GM19397 (cell line): ENCODE measurements at regions not wholly inside any gene's neighbourhood (a gene's known extent, or its start where the extent isn't known, plus 50 kb on each side); places are given as distances from the start of the nearest gene placed in this dataset.

Experiments
- ATAC-seq: cut with Tn5 transposase; IDR thresholded peaks from one replicate; pipeline ENCODE4 v1.9.1; 2021; ENCODE audit warnings: mild to moderate bottlenecking, moderate library complexity; ENCODE audit not compliant: unreplicated experiment

DNA sequence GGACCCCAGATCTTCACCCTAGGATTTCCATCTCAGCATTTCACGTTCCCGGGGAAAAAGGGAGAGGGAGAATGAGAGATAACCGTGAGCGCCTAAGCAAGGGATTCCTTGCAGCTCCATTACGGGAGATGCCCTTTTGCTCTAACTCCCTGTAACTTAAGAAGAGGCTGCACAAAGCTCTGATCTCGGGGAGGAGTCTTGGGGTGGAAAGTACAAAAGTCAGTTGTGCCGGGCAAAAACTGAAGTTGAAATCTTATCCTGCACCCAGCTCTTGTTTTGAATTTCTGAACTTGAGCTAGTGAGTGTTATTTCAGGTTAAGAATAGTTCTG is 256.4 kb upstream of the SOX21 start:
- no peak for ATAC-seq

DNA sequence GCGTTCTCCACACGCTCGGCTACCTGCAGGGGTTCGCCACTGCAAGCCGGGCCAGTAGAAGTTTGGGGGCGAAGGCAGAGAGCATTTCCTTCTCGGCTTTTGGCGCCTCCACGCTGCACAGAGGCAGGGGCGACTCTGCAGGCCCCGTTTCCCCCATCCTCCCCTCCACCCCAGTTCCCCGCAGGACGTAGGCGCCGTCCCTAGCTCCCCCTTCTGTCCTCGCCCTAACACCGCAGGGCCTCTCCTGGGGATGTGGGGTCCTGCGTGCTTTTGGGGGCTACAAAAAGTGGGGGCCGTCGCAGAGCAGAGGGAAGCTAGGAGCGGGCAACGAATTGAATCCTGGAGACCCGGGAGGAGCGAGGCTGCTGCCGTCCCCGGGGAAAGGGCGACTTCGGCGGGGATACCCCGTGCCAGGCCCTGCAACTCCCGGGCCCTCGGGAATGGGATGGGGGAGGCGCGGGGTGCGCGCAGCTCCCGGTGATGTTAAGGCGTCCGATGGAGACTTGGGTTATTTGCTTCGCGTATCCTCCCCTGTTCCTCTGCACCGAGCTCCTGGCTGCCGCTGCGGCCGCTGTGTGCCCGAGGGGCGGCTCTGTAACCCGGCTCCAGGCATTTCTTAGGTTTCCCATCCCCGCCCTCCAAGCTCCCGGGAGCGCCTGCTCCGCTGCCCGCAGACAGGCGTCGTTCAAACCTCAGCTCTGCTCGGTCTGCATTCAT is 255.9 kb upstream of the SOX21 start:
- ATAC-seq, result peak; percentile 29

DNA sequence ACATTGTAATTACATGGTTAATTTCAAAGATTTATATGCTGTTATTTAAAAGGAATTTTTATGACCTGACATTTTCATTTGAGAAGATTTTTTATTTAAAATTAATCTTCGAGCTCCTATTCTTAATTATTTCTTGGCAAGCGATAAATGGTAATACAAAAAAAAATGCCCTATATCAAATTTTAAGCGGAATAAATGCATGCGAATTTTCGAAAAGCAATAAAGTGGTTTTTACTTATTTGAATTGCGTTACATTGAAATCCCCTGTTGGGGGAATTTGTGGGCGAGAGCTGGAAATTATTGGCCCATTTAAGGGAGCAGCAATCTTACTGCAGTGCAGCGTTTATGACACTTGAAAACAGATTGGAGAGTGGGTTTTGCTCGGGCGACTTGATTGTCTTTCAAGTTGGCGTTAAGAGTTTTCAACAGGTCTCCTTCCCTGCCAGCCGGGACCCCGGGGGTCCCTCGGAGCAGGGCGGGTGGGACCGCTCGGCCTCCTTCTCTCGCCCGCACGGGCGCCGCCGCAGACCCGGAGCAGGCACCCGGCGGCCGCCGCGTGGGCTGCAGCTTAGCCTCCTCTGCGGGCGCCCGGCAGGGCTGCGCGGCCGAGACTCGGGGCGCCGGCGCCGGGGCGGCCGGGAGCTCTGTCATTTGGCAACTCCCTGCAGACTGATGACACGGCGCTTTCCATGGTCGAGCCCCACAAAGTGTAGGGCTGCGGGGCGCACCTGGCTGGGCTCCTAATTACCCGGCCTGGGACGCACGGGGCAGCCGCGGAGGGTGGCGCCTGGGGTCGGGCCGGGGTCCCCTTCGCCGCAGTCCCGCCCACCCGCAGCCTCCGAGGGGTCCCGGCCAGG is 255.1 kb upstream of the SOX21 start:
- ATAC-seq, result peak; percentile 61

DNA sequence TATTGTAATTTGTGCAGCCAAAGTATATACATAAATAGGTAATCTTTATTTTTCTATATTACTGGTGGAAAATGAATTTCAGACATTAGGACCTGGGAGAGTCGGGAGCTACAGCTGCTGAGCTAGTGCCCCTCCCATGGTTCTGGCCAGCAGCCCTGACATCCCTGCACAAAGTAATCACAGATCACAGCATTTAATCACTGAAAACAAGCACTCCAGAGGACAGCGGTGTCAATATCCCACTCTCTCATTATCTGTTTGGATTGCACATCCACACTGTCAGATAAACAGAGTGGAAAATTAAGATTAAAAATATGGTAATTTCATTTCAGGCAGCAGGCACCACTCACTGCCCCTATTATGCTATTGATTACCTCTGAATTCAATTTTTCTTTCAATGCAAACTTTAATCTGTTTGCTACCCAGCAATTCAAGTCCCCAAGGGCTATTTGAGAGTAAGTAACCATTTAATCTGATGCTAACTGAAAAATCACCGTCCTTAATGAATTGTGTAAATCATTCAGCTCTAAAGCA is 254.1 kb upstream of the SOX21 start:
- ATAC-seq, result no peak

DNA sequence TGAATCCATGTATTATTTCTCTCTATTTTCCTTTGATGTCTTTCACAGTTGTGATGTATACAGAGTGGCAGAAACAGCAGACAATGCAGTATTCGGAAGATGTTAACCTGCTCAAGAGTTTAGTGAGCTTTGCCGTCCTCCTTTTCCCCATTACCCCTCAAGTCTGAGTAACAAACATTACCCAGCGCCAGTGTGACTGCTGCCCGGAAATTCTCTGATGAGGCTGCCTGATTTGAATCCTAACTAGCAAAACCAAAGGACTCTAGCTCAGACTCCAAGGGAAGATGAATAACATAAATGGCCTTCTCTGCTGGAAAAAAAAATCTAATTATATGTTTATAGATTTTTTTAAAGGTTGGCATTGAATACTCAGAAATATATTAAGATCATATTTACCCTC is 247.3 kb upstream of the SOX21 start:
- ATAC-seq, result no peak

DNA sequence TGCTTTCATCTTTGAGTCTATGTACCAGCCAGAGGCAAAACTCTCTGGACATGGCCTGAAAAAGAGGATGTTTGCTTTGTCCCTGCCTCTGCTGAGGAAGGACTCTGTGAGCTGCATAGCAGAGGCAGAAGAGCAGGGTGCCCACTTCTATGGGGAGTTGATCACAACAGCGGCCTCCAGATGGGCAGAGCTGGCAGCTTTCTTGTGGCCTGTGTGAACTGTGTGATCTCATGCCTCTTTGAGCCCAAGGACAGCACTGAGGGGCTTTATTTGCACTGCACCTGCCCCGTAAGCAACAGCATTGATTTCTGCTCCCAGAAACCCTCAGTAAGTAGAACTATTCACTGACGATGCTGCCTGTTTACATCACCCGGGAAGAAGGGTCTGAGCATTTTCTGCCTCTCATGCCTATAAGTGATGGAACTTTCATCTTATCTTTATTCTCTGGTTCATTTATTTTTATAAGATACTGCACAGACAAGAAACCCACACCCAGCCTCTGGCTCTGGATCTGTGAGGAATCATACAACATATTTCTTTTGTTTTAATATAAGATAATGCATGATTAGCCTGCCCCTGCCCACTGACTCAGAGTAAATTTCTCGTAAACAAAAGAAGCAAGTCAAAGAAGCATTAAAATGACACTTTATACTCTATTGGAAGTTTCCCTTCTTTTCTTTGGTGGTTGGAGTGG is 244.2 kb upstream of the SOX21 start:
- ATAC-seq, result no peak

DNA sequence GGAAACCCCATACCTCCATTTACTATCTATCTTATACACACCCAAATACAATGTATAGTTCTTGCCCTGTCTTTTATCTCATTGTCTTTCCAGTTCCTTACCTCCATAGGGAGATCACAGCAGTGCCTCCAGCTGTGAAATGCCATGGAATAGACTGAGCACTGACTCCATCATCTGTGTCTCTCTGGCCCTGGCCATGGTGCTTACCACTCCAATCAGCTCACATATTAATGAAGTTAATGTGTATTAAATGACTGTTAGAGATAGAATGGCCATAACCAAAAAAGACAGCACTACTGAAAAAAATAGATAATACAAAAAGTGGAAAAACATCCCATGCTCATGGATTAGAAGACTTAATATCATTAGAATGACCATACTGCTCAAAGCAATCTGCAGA is 240.4 kb upstream of the SOX21 start:
- no peak for ATAC-seq

DNA sequence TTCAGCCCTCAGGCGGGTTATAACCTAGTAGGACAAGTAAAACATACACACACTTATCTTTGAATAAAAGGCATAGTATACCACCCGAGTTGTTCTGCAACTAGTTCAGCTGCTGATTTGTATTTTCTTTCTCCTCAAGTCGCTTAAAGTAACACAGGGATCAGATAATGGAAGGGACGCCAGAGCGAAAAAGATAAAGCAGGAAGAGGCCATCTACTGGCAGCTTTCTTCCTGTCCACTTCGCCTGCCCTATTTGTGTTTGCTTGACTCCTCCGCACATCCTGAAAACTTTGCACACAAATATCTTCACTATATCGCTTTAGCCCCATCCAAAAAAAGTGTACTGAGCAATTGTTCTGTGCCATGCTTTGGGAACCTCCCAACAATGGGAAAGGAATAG is 238.0 kb upstream of the SOX21 start:
- no peak for ATAC-seq

DNA sequence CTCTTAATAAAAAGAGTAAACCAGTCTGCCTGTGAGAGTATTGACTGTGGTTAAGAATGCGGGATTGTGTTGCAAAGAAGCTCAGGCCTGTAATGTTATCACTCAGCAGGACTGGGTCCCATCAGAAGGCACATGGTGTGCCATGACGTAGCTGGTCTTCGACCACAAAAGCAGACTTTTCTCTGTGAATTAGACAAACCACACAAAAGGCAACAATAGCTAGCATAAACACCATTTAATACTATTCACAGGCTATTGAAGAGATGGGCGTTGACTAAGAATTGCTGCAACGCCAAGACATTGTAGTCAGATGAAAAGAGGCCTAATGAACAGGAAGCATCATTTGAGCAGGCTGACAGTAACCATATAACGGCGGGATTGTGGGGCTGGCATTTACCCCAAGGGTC is 235.6 kb upstream of the SOX21 start:
- no peak for ATAC-seq

DNA sequence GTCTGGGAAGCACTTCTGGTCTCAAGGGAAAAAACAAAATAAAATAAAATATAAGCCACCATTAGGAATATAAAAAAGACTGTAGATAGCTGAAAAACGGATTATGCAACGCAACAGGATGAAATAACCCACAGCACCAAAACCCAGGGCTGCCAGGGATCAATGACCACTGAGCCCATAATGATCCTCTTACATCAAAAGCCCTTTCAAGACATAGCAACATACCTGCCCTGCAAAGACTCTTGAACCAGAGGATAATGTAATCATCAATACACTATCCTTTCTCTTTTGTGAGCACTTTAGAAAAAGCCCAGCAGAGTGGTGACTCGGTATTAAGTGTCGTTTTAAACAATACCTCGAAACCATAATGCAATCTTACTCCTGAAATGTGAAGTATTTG is 235.0 kb upstream of the SOX21 start:
- no peak for ATAC-seq

DNA sequence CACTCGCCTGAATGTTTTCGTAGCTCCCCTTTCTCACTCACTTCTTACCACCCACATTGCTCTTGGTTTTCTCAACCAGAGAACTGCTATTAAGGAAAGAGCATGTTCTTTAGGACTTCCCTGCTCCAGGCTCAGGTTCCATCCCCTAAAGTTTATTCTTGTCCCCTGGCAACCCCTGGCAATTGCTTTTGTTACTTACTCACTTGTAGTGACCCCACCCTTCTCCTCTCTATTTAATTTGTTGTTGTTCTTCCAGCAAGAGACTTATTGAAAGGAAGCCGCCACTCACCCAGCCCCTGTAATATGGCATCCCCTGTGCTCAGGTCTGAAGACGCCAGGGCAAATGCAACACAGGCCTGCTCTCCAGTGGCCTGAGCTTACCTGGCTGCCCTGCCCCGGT is 233.7 kb upstream of the SOX21 start:
- ATAC-seq, result no peak

DNA sequence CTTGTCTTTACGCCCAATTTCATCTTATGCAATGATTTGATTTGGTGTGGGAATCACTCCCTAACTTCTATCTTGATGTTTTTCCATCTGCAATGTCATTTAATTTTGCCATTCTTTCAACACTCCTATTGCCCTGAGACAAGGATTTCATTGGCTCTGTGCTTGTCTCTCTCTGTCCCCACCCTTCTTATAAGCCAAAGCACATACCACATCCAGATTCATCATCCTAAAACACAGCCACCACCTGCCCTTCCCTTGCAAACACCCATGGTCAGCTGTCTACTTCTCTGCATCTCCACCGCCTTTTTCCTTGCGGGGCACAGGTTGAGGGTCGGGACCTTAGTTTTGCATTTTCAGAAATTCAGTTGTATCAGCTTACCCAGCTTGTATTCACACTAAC is 225.8 kb upstream of the SOX21 start:
- no peak for ATAC-seq

DNA sequence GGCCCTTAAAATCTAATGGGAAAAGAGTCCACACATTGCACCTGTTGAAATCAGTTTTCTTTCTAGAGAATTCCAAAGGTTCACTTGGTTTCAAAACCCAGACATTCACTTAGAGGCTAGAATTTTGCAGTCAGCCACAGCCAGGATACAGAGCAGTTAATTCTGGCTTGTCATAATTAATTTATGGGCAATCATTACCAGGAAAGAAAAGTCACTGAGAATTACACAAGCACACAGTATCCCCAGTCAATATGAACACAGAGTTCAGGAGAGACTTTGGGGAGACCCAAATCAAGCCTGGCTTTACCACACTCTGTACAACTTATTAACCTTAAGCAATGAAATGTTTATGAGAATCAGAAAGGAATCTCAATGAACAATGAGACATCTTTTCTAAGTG is 224.3 kb upstream of the SOX21 start:
- no peak for ATAC-seq

DNA sequence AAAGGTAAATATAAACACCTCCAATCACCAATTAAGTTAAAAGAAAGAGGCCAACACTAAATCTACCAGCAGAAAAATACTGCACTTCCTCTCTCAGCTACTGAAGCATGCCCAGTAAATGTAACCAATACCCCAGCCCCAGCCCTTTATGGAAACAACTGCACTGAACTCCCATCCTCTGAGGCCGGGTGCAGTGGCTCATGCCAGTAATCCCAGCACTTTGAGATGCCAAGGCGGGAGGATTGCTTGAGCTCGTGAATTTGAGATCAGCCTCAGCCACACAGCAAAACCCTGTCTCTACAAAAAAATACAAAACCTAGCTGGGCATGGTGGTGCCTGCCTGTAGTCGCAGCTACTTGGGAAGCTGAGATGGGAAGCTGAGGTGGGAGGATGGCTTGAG is 221.6 kb upstream of the SOX21 start:
- no peak for ATAC-seq

DNA sequence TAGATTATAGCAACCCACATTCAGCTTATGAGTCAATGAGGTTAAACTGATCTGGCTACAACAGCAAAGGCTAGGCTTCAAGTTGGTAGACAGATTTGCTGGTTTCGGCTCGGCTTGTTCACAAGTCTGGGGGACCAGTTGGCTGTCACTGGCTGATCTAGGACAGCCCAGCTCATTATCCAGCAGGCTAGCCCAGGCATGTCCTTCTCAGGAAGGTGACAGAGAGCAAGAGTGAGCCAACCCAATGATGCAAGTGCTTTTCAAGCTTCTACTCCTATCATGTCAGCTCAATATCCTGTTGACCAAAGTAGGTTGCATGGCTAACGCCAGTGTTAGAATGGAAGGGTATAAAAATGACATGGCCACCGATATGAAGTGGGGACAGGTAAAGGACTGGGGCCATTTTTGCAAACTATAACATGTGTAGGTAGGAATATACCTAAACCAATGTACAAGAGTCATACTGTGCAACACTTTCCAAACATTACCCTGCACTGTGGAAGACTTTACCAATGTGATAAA is 220.9 kb upstream of the SOX21 start:
- no peak for ATAC-seq

DNA sequence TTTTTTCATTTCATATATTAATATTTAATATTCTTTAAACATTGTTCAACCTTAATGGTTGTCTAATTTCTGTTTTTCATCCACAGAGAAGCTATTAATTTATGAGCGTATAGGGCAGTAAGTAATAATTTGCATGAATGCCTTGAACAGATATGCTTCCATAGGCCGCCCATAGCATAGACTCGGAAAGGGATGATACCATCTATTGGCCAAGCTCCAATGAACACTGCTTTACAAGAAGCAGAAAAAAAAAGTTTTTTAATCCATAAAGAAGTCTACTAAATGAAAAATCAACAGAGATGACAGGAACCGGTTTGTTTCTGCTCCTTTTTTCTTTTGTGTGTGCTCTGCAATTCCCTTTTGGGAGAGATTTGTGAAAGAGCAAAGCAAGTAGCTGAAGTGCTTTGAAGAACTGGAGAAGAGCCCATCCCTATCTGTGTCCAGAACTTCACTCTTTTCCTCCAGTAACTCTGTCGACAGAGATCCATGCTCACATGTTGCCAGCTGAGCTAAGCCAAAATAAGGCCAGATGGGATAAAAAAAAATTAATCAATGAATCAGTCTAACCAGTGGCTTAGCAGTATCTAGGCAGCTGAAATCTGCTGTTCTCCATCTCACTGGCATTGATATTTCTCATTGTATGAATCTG is 215.9 kb upstream of the SOX21 start:
- no peak for ATAC-seq

DNA sequence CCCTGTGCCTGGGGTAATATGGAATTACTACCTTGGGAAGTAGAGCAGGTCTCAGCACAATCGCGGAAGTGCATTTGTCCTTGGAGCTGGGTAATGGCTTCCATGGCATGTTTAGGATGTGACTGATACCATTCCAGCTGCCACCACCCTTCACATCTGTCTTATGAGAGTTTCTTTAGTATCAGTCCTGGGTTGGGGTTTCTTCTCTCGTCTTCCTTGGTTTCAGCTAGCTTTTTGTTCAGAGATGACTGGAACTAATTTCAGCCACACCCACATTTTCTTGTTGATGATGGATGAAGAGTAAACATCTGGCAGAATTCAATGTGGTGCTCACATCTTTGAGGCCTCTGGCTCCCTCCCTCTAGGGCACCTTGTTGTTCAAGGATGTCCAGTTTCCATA is 212.9 kb upstream of the SOX21 start:
- ATAC-seq, result no peak

DNA sequence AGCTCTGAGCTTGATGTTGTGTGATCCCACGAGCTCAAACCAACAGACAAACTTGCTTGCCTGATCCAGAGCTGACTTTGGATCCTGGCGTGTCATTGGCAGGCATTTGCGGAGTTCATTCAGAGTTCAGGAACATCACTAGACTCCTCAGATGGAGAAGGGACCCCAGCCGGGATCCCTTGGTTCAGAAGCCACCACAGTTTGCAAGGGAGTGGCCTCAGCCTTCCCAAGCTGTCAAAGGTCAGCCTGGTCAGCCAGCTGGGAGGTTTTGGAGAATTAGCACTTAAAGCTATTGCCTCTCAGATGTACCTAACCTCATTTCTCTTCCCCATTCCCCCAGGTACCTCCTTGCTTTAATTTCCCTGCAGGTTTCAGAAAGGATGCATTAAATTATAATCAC is 208.8 kb upstream of the SOX21 start:
- no peak for ATAC-seq

DNA sequence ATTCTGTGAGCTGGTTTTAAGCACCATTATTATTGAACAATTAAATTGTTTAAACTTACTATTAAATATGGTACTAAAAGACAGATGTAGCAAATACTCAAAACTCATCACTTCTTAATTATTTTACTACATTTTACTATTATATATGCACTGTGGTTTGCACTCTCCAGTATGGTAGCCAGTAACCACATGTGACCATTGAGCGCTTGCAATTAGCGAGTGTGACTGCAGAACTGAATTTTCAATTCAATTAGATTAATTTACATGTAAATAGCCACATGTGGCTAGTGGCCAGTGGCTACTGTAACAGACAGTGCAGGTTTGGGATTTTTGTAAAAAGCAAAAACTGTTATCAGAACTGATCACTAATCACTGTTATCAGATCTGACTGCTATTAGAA is 208.2 kb upstream of the SOX21 start:
- no peak for ATAC-seq

DNA sequence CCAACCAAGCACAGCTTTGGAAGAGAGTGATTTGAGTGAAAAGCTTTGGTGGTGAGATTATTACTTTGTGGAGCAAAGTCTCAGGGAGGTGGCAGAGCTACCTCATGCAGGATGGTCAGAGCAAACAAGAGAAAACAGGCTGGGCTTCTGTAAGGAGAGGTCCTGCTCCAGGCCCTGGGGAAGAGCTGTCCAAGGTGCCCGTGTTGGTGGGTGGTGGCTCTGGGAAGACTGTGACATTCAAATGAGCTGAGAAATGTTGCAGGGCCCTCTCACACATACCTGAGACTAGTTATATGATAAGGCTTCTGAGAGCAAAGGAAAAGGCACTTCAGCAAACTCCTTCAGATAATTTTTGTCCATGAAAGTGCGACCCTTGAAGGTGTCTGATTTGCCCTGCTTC is 205.5 kb upstream of the SOX21 start:
- no peak for ATAC-seq

DNA sequence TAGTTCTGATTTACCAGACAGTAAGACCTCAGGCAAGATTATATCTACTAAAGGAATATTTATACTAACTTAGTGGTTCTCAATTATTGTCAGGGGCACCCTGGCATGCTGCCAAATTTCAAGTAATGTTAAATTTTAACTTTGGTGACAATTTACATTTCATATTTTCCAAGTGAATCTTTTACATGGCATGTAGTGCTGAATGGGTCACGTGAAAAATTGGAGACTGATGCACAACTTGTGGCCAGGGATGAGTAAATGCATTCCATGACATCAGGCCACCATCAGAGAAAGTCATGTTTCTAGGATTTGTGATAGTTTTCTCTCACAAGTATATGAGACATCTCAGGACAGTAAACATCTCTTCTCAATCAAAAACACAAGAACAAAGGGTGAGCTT is 202.6 kb upstream of the SOX21 start:
- no peak for ATAC-seq
